ENCODE measurements at regions not wholly inside any gene's neighbourhood (a gene's known extent, or its start where the extent isn't known, plus 50 kb on each side); places are given as distances from the start of the nearest gene placed in this dataset.
"Not testable (repeated sequence)": the region's sequence is repeated elsewhere in the genome, so short reads cannot be mapped to it uniquely, and the experiment has no call there.

- intact Hi-C loops (cut with DNase I), result no loop called here
- Histone ChIP-seq H3K9me3 (no peaks in the 10 kb centered on the region), H3K27ac (no peak overlapping the region), H3K36me3 (peaks cover 0 to 3% of the 10 kb centered on the region in 2 donors), H3K27me3 (no peaks in the 10 kb centered on the region), H3K4me3 (no peak overlapping the region), H3K4me1 (no peaks in the 10 kb centered on the region)
- no peak for DNase-seq (ENCODE audit: extremely low spot score in 2 of 2)
- TF ChIP-seq POLR2A (IDR thresholded peaks at IDR 0.05) (no peak), CTCF (IDR thresholded peaks at IDR 0.05) (no peak), POLR2AphosphoS5 (IDR thresholded peaks at IDR 0.05; ENCODE audit: insufficient read depth in 1 of 2, low read depth in 1 of 2) (no peak)
Measured at GRCh38 chrX:73979551-73980131, 127.1 kb upstream of the XIST start.

DNA sequence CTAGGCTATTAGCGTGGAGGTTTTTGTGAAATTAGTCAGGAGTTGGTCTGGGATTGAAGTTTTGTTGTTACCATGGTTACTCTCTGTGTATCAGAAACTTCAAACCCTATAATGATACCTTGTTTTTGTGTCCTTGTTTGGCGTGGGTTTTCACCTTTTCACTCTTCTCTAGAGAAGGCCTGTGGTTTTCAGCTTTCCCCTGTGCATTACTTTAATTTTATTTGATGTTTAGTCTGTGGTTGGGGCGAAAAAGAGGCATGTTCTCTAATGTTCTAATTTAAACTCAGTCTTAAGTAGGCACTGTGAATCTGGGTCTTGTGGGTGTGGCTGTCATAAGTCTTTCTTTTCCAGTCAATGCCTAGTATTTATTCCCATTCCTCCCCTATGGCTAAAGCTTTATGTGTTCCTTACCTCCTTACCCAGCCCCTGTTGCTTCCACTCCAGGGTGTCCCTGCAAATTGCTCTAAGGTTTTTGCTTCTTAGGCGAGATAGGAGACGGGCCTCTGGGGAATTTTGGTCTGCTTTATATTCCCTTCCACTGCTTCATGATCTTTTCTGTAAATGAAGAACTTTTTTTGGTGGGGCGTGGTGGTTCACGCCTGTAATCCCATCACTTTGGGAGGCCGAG lies 125.1 kb upstream of the XIST start:
- TF ChIP-seq POLR2AphosphoS5 (IDR thresholded peaks at IDR 0.05; ENCODE audit: insufficient read depth in 1 of 2, low read depth in 1 of 2), result no peak
- TF ChIP-seq POLR2A (IDR thresholded peaks at IDR 0.05), result no peak
- TF ChIP-seq CTCF (IDR thresholded peaks at IDR 0.05), result no peak
- no peaks in the 10 kb centered on the region for H3K36me3 ChIP-seq
- H3K4me3 ChIP-seq, result no peak overlapping the region
- no peaks in the 10 kb centered on the region for H3K9me3 ChIP-seq
- intact Hi-C loops (cut with DNase I), result no loop called here
- H3K27ac ChIP-seq, result no peak overlapping the region
- no peaks in the 10 kb centered on the region for H3K27me3 ChIP-seq
- DNase-seq (ENCODE audit: extremely low spot score in 2 of 2), result no peak
- H3K4me1 ChIP-seq, result no peaks in the 10 kb centered on the region

- peaks cover 14% of the 10 kb centered on the region for H3K4me1 ChIP-seq
- H3K4me3 ChIP-seq; H3K27me3 ChIP-seq; DNase-seq (ENCODE audit: extremely low spot score in 2 of 2); H3K27ac ChIP-seq; H3K9me3 ChIP-seq; intact Hi-C loops (cut with DNase I); H3K36me3 ChIP-seq: not testable (repeated sequence)
Measured at GRCh38 chrX:73967461-73967860, 114.9 kb upstream of the XIST start.

DNA sequence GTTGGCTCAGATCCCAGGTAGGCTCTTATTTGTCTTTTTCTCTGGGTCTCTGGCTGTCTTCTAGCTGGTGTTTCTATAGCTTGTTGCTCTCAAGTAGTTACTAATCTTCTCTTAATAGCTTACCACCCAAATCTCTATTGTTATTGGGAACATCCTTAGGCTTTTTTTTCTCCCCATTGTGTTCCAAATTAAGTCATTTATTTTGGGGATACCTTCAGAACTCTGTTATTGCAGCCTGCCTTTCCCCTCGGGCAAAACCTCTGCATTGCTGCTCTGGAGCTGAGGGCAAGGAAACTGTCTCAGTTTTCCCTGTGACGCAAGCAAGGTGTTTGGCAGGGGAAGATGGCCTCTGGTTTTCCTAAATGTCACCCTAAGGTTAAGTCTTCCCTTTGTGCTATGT lies 113.3 kb upstream of the XIST start:
- TF ChIP-seq POLR2A (IDR thresholded peaks at IDR 0.05) (no peak), CTCF (IDR thresholded peaks at IDR 0.05) (no peak), POLR2AphosphoS5 (IDR thresholded peaks at IDR 0.05; ENCODE audit: insufficient read depth in 1 of 2, low read depth in 1 of 2) (no peak)
- H3K9me3 ChIP-seq, result no peaks in the 10 kb centered on the region
- no peak overlapping the region for H3K27ac ChIP-seq
- no peaks in the 10 kb centered on the region for H3K27me3 ChIP-seq
- DNase-seq (ENCODE audit: extremely low spot score in 2 of 2), result no peak
- peaks cover 14% of the 10 kb centered on the region for H3K4me1 ChIP-seq
- H3K4me3 ChIP-seq, result no peak overlapping the region
- H3K36me3 ChIP-seq, result peaks cover 0 to 4% of the 10 kb centered on the region in 2 donors
- intact Hi-C loops (cut with DNase I), result no loop called here

GRCh38 chrX:73964579-73964978 lies 112.1 kb upstream of the XIST start:
- Histone ChIP-seq H3K9me3 (no peaks in the 10 kb centered on the region), H3K27ac (no peak overlapping the region), H3K27me3 (no peaks in the 10 kb centered on the region), H3K4me3 (no peak overlapping the region), H3K4me1 (peaks cover 14% of the 10 kb centered on the region), H3K36me3 (peaks cover 0 to 2% of the 10 kb centered on the region in 2 donors)
- no peak for DNase-seq (ENCODE audit: extremely low spot score in 2 of 2)
- intact Hi-C loops (cut with DNase I), result no loop called here
- TF ChIP-seq POLR2AphosphoS5 (IDR thresholded peaks at IDR 0.05; ENCODE audit: insufficient read depth in 1 of 2, low read depth in 1 of 2) (no peak), CTCF (IDR thresholded peaks at IDR 0.05) (no peak), POLR2A (IDR thresholded peaks at IDR 0.05) (no peak)
